Trophoblast cell (in vitro differentiated cells and primary cell): ENCODE measurements at regions not wholly inside any gene's neighbourhood (a gene's known extent, or its start where the extent isn't known, plus 50 kb on each side); places are given as distances from the start of the nearest gene placed in this dataset.

Experiments used
- DNase-seq, 2 donors: peaks; one replicate each; pipeline ENCODE4 v3.0.0-alpha.2; 2016
- H2AFZ ChIP-seq: 2 replicates; pipeline ENCODE4 v1.6.1; 2013; ENCODE audit warnings: low read length, moderate library complexity, mild to moderate bottlenecking; ENCODE audit not compliant: insufficient read depth, poor library complexity
- H2AK5ac ChIP-seq: 2 replicates; pipeline ENCODE4 v1.6.1; 2013; ENCODE audit warnings: mild to moderate bottlenecking, low read length
- H2BK120ac ChIP-seq: 2 replicates; pipeline ENCODE4 v1.6.1; 2013; ENCODE audit warnings: low read length, mild to moderate bottlenecking, moderate library complexity; ENCODE audit not compliant: insufficient read depth, poor library complexity
- H2BK12ac ChIP-seq: 2 replicates; pipeline ENCODE4 v1.6.1; 2013; ENCODE audit warnings: mild to moderate bottlenecking, low read length, moderate library complexity
- H2BK5ac ChIP-seq: 2 replicates; pipeline ENCODE4 v1.6.1; 2013; ENCODE audit warnings: low read length, low read depth, moderate library complexity, mild to moderate bottlenecking; ENCODE audit not compliant: poor library complexity
- H3K14ac ChIP-seq: 2 replicates; pipeline ENCODE4 v1.6.1; 2013; ENCODE audit warnings: mild to moderate bottlenecking, low read length
- H3K18ac ChIP-seq: 2 replicates; pipeline ENCODE4 v1.6.1; 2013; ENCODE audit warnings: mild to moderate bottlenecking, low read length
- H3K23ac ChIP-seq: 2 replicates; pipeline ENCODE4 v1.6.1; 2013; ENCODE audit warnings: low read length
- H3K27ac ChIP-seq: 2 replicates; pipeline ENCODE4 v1.5.1; 2013; ENCODE audit warnings: low read depth, mild to moderate bottlenecking, inconsistent platforms, low read length, moderate library complexity
- H3K27me3 ChIP-seq: 2 replicates; pipeline ENCODE4 v1.6.1; 2013; ENCODE audit warnings: inconsistent platforms, mild to moderate bottlenecking, low read length, moderate library complexity; ENCODE audit not compliant: insufficient read depth
- H3K36me3 ChIP-seq, 2 experiments: 1 replicate in 1 of 2; 2 replicates in 1 of 2; pipeline ENCODE4 v1.6.1; 2013; ENCODE audit warnings: low read length in 2 of 2, mild to moderate bottlenecking in 2 of 2, moderate library complexity in 1 of 2; ENCODE audit not compliant: insufficient read depth in 2 of 2, control insufficient read depth in 1 of 2
- H3K4ac ChIP-seq: 2 replicates; pipeline ENCODE4 v1.6.1; 2013; ENCODE audit warnings: low read depth, mild to moderate bottlenecking, low read length, moderate library complexity
- H3K4me1 ChIP-seq, 2 experiments: 1 replicate in 1 of 2; 2 replicates in 1 of 2; pipeline ENCODE4 v1.6.1; 2013; ENCODE audit warnings: low read length in 2 of 2, mild to moderate bottlenecking in 2 of 2, moderate library complexity in 1 of 2; ENCODE audit not compliant: insufficient read depth in 2 of 2, control insufficient read depth in 1 of 2
- H3K4me2 ChIP-seq: 2 replicates; pipeline ENCODE4 v1.6.1; 2013; ENCODE audit warnings: inconsistent platforms, mild to moderate bottlenecking, low read length, moderate library complexity
- H3K4me3 ChIP-seq: 2 replicates; pipeline ENCODE4 v1.5.1; 2013; ENCODE audit warnings: mild to moderate bottlenecking, low read depth, low read length, inconsistent platforms
- H3K79me1 ChIP-seq: one replicate; pipeline ENCODE4 v1.6.1; 2013; ENCODE audit warnings: low read length
- H3K79me2 ChIP-seq: 2 replicates; pipeline ENCODE4 v1.6.1; 2013; ENCODE audit warnings: low read length, mild to moderate bottlenecking; ENCODE audit not compliant: control insufficient read depth, insufficient read depth, poor library complexity
- H3K9ac ChIP-seq: 2 replicates; pipeline ENCODE4 v1.6.1; 2013; ENCODE audit warnings: mild to moderate bottlenecking, low read length
- H3K9me3 ChIP-seq: 2 replicates; pipeline ENCODE4 v1.6.1; 2013; ENCODE audit warnings: low read depth, mild to moderate bottlenecking, control low read depth, inconsistent platforms, low read length; ENCODE audit not compliant: insufficient read depth
- H4K12ac ChIP-seq: 2 replicates; pipeline ENCODE4 v1.6.1; 2013; ENCODE audit warnings: low read depth, mild to moderate bottlenecking, low read length, moderate library complexity
- H4K8ac ChIP-seq: 2 replicates; pipeline ENCODE4 v1.6.1; 2013; ENCODE audit warnings: low read depth, mild to moderate bottlenecking, low read length, moderate library complexity
- H4K91ac ChIP-seq: one replicate; pipeline ENCODE4 v1.6.1; 2013; ENCODE audit warnings: low read depth, mild to moderate bottlenecking, low read length, moderate library complexity
- WGBS: extraction: QIAGEN DNeasy Blood & Tissue Kit; methylation state at CpG from one replicate; pipeline ENCODE4 v1.1.7; 2013; ENCODE audit warnings: missing lambda C conversion rate; ENCODE audit not compliant: insufficient read length, insufficient coverage; ENCODE audit errors: extremely low coverage; 5-methylcytosine and 5-hydroxymethylcytosine counted together

GRCh38 chr11:97645736-97646135 is 1255.9 kb downstream of the JRKL start:
- H3K9me3 ChIP-seq, result no peaks in the 10 kb centered on the region
- H3K23ac ChIP-seq, result no peak overlapping the region
- no peak overlapping the region for H3K14ac ChIP-seq
- H3K4me2 ChIP-seq, result no peak overlapping the region
- H3K79me2 ChIP-seq, result no peaks in the 10 kb centered on the region
- H3K18ac ChIP-seq, result no peak overlapping the region
- H2BK5ac ChIP-seq, result no peak overlapping the region
- DNase-seq, result no peak
- H3K4me1 ChIP-seq, result no peaks in the 10 kb centered on the region
- H4K8ac ChIP-seq, result no peak overlapping the region
- H3K27ac ChIP-seq, result no peak overlapping the region
- no peak overlapping the region for H3K9ac ChIP-seq
- no peak overlapping the region for H2AK5ac ChIP-seq
- H3K4me3 ChIP-seq, result no peak overlapping the region
- H3K36me3 ChIP-seq, result no peaks in the 10 kb centered on the region
- H3K79me1 ChIP-seq, result no peaks in the 10 kb centered on the region
- H2AFZ ChIP-seq, result no peak overlapping the region
- no CpG with 5 or more reads among the region's 3 CpGs for WGBS
- H4K91ac ChIP-seq, result no peak overlapping the region
- H4K12ac ChIP-seq, result no peak overlapping the region
- H2BK12ac ChIP-seq, result no peak overlapping the region
- no peak overlapping the region for H3K4ac ChIP-seq
- H3K27me3 ChIP-seq, result no peaks in the 10 kb centered on the region
- no peak overlapping the region for H2BK120ac ChIP-seq

GRCh38 chr11:97656356-97656755 is 1266.5 kb downstream of the JRKL start:
- no peaks in the 10 kb centered on the region for H3K27me3 ChIP-seq
- DNase-seq, result no peak
- H2BK12ac ChIP-seq, result no peak overlapping the region
- no peak overlapping the region for H2BK5ac ChIP-seq
- H2AK5ac ChIP-seq, result no peak overlapping the region
- no peak overlapping the region for H3K9ac ChIP-seq
- H2AFZ ChIP-seq, result no peak overlapping the region
- no peak overlapping the region for H3K4me2 ChIP-seq
- H3K4me3 ChIP-seq, result no peak overlapping the region
- no peaks in the 10 kb centered on the region for H3K36me3 ChIP-seq
- H3K14ac ChIP-seq, result no peak overlapping the region
- no peak overlapping the region for H4K91ac ChIP-seq
- H3K79me1 ChIP-seq, result no peaks in the 10 kb centered on the region
- H4K12ac ChIP-seq, result no peak overlapping the region
- H4K8ac ChIP-seq, result no peak overlapping the region
- no peak overlapping the region for H3K27ac ChIP-seq
- H2BK120ac ChIP-seq, result no peak overlapping the region
- H3K4ac ChIP-seq, result no peak overlapping the region
- no CpG with 5 or more reads among the region's 2 CpGs for WGBS
- H3K23ac ChIP-seq, result no peak overlapping the region
- H3K4me1 ChIP-seq, result no peaks in the 10 kb centered on the region
- H3K9me3 ChIP-seq, result no peaks in the 10 kb centered on the region
- no peak overlapping the region for H3K18ac ChIP-seq
- no peaks in the 10 kb centered on the region for H3K79me2 ChIP-seq

GRCh38 chr11:97657852-97658251 is 1268.0 kb downstream of the JRKL start:
- Histone ChIP-seq H2BK120ac (no peak overlapping the region), H3K27me3 (no peaks in the 10 kb centered on the region), H2AFZ (no peak overlapping the region), H2BK12ac (no peak overlapping the region), H2AK5ac (no peak overlapping the region), H3K4me1 (no peaks in the 10 kb centered on the region), H3K23ac (no peak overlapping the region), H3K4me2 (no peak overlapping the region), H3K9me3 (no peaks in the 10 kb centered on the region), H3K9ac (no peak overlapping the region), H3K79me1 (no peaks in the 10 kb centered on the region), H3K14ac (no peak overlapping the region), H3K36me3 (no peaks in the 10 kb centered on the region), H4K12ac (no peak overlapping the region), H4K91ac (no peak overlapping the region), H3K4me3 (no peak overlapping the region), H3K79me2 (no peaks in the 10 kb centered on the region), H3K4ac (no peak overlapping the region), H3K27ac (no peak overlapping the region), H3K18ac (no peak overlapping the region), H4K8ac (no peak overlapping the region), H2BK5ac (no peak overlapping the region)
- DNase-seq, result no peak
- WGBS, result no CpG with 5 or more reads among the region's 7 CpGs

GRCh38 chr11:97667057-97667456 is 1277.2 kb downstream of the JRKL start:
- no peak for DNase-seq
- H3K9me3 ChIP-seq, result peaks cover 3% of the 10 kb centered on the region

More at GRCh38 chr11:97667057-97667456, 1277.2 kb downstream of the JRKL start:
- H2AK5ac ChIP-seq, result no peak overlapping the region
- no peak overlapping the region for H3K14ac ChIP-seq
- H2BK120ac ChIP-seq, result no peak overlapping the region
- H3K79me2 ChIP-seq, result no peaks in the 10 kb centered on the region
- no peak overlapping the region for H3K4me3 ChIP-seq
- H3K27me3 ChIP-seq, result no peaks in the 10 kb centered on the region
- H3K4me1 ChIP-seq, result no peaks in the 10 kb centered on the region
- no peak overlapping the region for H3K4ac ChIP-seq
- H4K8ac ChIP-seq, result no peak overlapping the region
- H3K79me1 ChIP-seq, result no peaks in the 10 kb centered on the region
- H3K36me3 ChIP-seq, result no peaks in the 10 kb centered on the region
- no peak overlapping the region for H4K12ac ChIP-seq
- H3K27ac ChIP-seq, result no peak overlapping the region
- no peak overlapping the region for H3K9ac ChIP-seq
- no peak overlapping the region for H3K4me2 ChIP-seq
- H3K18ac ChIP-seq, result no peak overlapping the region
- no peak overlapping the region for H3K23ac ChIP-seq
- WGBS, result no CpG with 5 or more reads among the region's 20 CpGs
- no peak overlapping the region for H2BK5ac ChIP-seq
- no peak overlapping the region for H2AFZ ChIP-seq
- no peak overlapping the region for H2BK12ac ChIP-seq
- H4K91ac ChIP-seq, result no peak overlapping the region
